Sigmoid colon (tissue), 4 donors: ENCODE measurements at regions not wholly inside any gene's neighbourhood (a gene's known extent, or its start where the extent isn't known, plus 50 kb on each side); places are given as distances from the start of the nearest gene placed in this dataset.

Experiments used
- EP300 ChIP-seq, 4 donors: sonication (generic); formaldehyde crosslinking; IDR thresholded peaks; one replicate each; pipeline ENCODE4 v1.6.1; 2017; ENCODE audit warnings: antibody characterized with exemption in 4 of 4
- POLR2A ChIP-seq, 2 donors: fragments of 450-650 bp; IDR thresholded peaks; one replicate each; pipeline ENCODE4 v1.6.1; 2016; ENCODE audit warnings: antibody characterized with exemption in 2 of 2, mild to moderate bottlenecking in 2 of 2, moderate library complexity in 2 of 2

DNA sequence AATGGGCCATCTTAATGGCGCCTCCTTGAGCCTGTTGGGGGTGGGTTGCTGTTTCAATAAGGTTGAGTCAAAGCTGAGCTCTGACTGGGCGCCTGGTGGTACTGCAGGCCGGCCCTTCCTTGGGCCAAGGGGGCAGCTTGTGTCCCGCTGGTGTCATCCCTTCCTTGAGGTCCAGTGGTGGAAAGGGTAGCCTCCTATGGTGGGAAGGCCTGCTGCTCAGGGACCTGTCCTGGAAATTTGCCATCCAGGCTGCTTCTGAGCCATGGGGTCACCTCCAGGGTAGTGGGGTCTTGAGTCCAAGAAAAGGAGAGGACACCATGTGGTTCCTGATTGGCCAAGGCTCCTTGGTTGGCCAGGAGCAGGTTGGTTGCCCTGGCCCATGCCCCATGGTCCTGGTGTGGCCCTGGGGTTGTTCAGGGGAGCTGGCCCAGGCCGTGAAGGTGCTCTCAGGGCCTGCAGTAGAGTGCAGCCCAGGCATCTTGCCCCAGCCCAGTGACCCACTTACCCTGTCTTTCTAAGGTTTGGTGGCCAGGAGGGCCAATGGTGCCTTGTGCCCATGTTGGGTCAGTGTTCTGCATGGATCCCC, 188.7 kb downstream of the UBE3A start:
- TF ChIP-seq POLR2A (IDR thresholded peaks at IDR 0.05) (no peak), EP300 (IDR thresholded peaks at IDR 0.05) (no peak)
